ENCODE measurements at regions not wholly inside any gene's neighbourhood (a gene's known extent, or its start where the extent isn't known, plus 50 kb on each side); places are given as distances from the start of the nearest gene placed in this dataset.

DNA sequence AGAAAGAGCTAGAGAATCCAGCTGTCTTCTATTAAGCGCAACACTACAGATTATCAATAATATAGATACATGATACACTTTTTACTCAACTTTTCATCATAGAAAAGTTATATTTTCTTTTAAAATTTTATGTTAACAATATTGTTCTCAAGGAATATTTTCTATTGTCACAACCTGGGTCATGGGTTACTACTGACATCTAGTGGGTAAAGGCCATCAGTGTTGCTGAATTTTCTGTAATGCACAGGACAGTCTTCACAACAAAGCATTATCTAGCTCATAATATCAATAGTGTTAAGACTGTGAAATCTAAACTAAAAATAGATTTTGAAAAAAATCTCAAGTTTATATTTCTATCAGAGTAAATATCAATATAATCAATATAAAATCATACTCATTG, 209.8 kb downstream of the ZNF33B start:
- TF ChIP-seq, protein P1, sequence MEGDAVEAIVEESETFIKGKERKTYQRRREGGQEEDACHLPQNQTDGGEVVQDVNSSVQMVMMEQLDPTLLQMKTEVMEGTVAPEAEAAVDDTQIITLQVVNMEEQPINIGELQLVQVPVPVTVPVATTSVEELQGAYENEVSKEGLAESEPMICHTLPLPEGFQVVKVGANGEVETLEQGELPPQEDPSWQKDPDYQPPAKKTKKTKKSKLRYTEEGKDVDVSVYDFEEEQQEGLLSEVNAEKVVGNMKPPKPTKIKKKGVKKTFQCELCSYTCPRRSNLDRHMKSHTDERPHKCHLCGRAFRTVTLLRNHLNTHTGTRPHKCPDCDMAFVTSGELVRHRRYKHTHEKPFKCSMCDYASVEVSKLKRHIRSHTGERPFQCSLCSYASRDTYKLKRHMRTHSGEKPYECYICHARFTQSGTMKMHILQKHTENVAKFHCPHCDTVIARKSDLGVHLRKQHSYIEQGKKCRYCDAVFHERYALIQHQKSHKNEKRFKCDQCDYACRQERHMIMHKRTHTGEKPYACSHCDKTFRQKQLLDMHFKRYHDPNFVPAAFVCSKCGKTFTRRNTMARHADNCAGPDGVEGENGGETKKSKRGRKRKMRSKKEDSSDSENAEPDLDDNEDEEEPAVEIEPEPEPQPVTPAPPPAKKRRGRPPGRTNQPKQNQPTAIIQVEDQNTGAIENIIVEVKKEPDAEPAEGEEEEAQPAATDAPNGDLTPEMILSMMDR (conservative IDR thresholded peaks at IDR 0.05) = peak; percentile 79
- no peak for TF ChIP-seq EZH2 (IDR thresholded peaks at IDR 0.05; ENCODE audit: low read depth)

Measured in PC-9 (cell line).